SK-N-SH (cell line): ENCODE measurements at regions not wholly inside any gene's neighbourhood (a gene's known extent, or its start where the extent isn't known, plus 50 kb on each side); places are given as distances from the start of the nearest gene placed in this dataset.

ENCODE experiments used
- CHD2 ChIP-seq: fragments of 150-350 bp; IDR thresholded peaks from 2 replicates; pipeline ENCODE4 v1.6.1; 2018; ENCODE audit warnings: low read length; ENCODE audit not compliant: partially characterized antibody
- EP300 ChIP-seq, 2 experiments: IDR thresholded peaks; 2 replicates each; pipeline versions ENCODE4 v1.4.0 to v1.6.1; 2012; ENCODE audit warnings: borderline replicate concordance in 1 of 2, low read depth in 1 of 2, low read length in 1 of 2
- FOXM1 ChIP-seq: IDR thresholded peaks from 2 replicates; pipeline ENCODE4 v1.4.0; 2012; ENCODE audit warnings: low read depth, mild to moderate bottlenecking
- GABPA ChIP-seq: IDR thresholded peaks from 2 replicates; pipeline ENCODE4 v1.4.0; 2012; ENCODE audit warnings: low read depth, mild to moderate bottlenecking
- MEF2A ChIP-seq: IDR thresholded peaks from 2 replicates; pipeline ENCODE4 v1.4.0; 2012; ENCODE audit warnings: low read depth, borderline replicate concordance
- POLR2AphosphoS5 ChIP-seq: IDR thresholded peaks from 2 replicates; pipeline ENCODE4 v1.6.1; 2012; ENCODE audit warnings: low read depth, low read length
- RAD21 ChIP-seq: IDR thresholded peaks from 2 replicates; pipeline ENCODE4 v1.6.1; 2012; ENCODE audit warnings: mild to moderate bottlenecking, low read length
- RCOR1 ChIP-seq: fragments of 150-350 bp; IDR thresholded peaks from 2 replicates; pipeline ENCODE4 v1.6.1; 2017; ENCODE audit warnings: antibody characterized with exemption, low read length
- SIN3A ChIP-seq: IDR thresholded peaks from 2 replicates; pipeline ENCODE4 v1.6.1; 2012; ENCODE audit warnings: low read depth, mild to moderate bottlenecking, low read length, moderate library complexity, borderline replicate concordance
- TAF1 ChIP-seq: IDR thresholded peaks from 2 replicates; pipeline ENCODE4 v1.6.1; 2012; ENCODE audit warnings: low read depth, mild to moderate bottlenecking, low read length, moderate library complexity, borderline replicate concordance
- TF ChIP-seq, protein P1 (sequence below): fragments of 200-600 bp; sonication (generic); IDR thresholded peaks from 2 replicates; pipeline ENCODE4 v1.6.1; 2017; ENCODE audit warnings: antibody characterized with exemption, mild to moderate bottlenecking, moderate library complexity
- TF ChIP-seq, protein P2 (sequence below): IDR thresholded peaks from 2 replicates; pipeline ENCODE4 v1.4.0; 2012; ENCODE audit warnings: low read depth
- TF ChIP-seq, protein P3 (sequence below): IDR thresholded peaks from 2 replicates; pipeline ENCODE4 v1.4.0; 2012; ENCODE audit warnings: low read depth, borderline replicate concordance

DNA sequence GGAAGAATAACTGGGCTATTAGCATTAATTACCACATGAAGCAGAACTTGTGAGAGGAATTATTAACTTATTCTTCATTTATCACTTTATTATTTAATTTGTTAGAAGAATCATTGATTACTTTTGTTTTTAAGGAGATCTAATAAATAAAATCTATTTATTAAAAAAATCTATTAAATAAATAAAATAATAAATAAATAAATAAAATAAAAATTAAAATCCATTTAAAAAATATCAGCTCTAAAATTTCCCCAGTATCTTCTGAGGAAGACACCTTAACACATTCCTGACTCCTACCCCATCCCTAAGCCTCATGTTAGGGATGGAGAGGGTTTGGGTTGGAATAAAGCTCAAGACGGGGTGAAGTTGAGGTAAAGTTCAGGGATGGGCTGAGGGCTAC, 231.4 kb downstream of the CLIC5 start:
- TF ChIP-seq, protein P1, sequence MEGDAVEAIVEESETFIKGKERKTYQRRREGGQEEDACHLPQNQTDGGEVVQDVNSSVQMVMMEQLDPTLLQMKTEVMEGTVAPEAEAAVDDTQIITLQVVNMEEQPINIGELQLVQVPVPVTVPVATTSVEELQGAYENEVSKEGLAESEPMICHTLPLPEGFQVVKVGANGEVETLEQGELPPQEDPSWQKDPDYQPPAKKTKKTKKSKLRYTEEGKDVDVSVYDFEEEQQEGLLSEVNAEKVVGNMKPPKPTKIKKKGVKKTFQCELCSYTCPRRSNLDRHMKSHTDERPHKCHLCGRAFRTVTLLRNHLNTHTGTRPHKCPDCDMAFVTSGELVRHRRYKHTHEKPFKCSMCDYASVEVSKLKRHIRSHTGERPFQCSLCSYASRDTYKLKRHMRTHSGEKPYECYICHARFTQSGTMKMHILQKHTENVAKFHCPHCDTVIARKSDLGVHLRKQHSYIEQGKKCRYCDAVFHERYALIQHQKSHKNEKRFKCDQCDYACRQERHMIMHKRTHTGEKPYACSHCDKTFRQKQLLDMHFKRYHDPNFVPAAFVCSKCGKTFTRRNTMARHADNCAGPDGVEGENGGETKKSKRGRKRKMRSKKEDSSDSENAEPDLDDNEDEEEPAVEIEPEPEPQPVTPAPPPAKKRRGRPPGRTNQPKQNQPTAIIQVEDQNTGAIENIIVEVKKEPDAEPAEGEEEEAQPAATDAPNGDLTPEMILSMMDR, result no peak
- TF ChIP-seq TAF1, result no peak
- no peak for TF ChIP-seq RCOR1
- TF ChIP-seq MEF2A, result no peak
- TF ChIP-seq, protein P2, sequence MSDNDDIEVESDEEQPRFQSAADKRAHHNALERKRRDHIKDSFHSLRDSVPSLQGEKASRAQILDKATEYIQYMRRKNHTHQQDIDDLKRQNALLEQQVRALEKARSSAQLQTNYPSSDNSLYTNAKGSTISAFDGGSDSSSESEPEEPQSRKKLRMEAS, result no peak
- TF ChIP-seq SIN3A, result no peak
- TF ChIP-seq RAD21, result no peak
- no peak for TF ChIP-seq GABPA
- no peak for TF ChIP-seq EP300 (IDR thresholded peaks at IDR 0.05; ENCODE audit: borderline replicate concordance in 1 of 2, low read depth in 1 of 2, low read length in 1 of 2)
- TF ChIP-seq, protein P3, sequence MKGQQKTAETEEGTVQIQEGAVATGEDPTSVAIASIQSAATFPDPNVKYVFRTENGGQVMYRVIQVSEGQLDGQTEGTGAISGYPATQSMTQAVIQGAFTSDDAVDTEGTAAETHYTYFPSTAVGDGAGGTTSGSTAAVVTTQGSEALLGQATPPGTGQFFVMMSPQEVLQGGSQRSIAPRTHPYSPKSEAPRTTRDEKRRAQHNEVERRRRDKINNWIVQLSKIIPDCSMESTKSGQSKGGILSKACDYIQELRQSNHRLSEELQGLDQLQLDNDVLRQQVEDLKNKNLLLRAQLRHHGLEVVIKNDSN, result no peak
- TF ChIP-seq FOXM1, result no peak
- no peak for TF ChIP-seq CHD2
- no peak for TF ChIP-seq POLR2AphosphoS5
